CD4-positive, alpha-beta T cell treated with Interleukin-12 subunit alpha and Interleukin-12 subunit beta, for 1 hour (primary cell): ENCODE measurements at regions not wholly inside any gene's neighbourhood (a gene's known extent, or its start where the extent isn't known, plus 50 kb on each side); places are given as distances from the start of the nearest gene placed in this dataset.
"Not testable (repeated sequence)": the region's sequence is repeated elsewhere in the genome, so short reads cannot be mapped to it uniquely, and the experiment has no call there.

Source experiments
- DNase-seq: peaks from one replicate; pipeline ENCODE4 v3.0.0-alpha.2; 2020

- no peak for DNase-seq
Measured at GRCh38 chr5:15009420-15009819, 137.8 kb upstream of the ANKH start.

DNA sequence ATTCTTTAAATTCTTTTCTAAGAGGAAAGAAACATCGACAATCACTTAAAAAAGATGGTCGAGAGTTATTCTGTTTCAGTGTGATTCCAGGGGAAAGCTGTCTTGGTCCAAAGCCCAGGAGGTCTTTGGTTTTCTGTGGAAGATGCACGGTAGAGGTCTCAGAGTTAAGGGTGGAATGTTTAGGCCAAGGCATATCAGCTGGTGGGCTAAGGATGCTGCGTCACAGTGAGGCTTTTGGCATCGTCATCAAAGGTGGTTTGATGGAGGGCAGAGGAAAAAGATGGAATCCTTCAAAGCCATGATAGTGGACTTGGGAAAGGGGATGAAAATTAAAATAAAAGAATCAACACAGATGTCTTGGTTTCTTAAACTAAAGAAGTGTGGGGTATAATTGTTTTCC lies 137.3 kb upstream of the ANKH start:
- DNase-seq: no peak

- no peak for DNase-seq
Measured at GRCh38 chr5:15008476-15008875, 136.9 kb upstream of the ANKH start.

- DNase-seq: no peak
Measured at GRCh38 chr5:15007646-15008045, 136.1 kb upstream of the ANKH start.

GRCh38 chr5:15004506-15004905 lies 132.9 kb upstream of the ANKH start:
- DNase-seq: no peak

DNA sequence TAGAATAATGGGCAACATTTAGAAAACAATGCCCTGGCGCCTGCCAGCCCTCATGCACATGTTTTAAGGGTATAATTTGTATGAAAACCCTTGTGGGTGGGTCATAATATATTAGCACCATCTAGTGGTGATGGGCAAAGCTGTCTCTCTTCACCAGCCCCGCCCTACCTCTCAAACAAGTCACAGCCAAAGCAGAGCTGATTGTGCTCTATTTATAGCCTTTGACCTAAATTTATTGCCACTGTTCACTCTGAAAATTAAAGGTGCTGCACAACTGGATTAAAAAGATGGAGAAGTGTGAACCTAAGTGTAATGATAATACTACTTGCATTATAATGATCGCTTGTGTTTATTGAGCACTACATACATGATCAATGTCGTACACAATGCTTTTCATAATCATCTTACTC lies 131.9 kb upstream of the ANKH start:
- peak; percentile 75 for DNase-seq

- DNase-seq: no peak
Measured at GRCh38 chr5:15002791-15003190, 131.2 kb upstream of the ANKH start.

GRCh38 chr5:15002173-15002572 lies 130.6 kb upstream of the ANKH start:
- DNase-seq: no peak

- no peak for DNase-seq
Measured at GRCh38 chr5:15001517-15001916, 129.9 kb upstream of the ANKH start.

DNA sequence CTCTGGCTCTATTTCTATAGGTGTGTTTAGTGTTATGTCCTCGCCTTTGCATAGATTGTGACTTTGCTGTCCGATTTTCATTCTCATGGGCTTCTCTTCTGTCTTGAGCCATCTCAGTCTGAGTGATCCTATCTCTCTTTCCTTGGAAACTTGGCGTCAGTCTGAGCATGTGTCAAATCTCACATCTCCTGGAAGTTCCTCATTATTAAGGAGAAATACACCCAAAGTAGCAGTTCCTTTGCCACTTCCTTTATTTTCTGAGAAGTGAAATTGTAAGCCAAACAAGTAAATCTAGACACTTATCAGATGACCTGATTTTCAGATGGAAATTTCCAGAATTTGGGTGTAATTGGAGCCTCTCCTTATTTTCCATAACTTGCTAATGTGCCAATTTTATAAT lies 126.9 kb upstream of the ANKH start:
- DNase-seq: no peak

GRCh38 chr5:14996997-14997396 lies 125.4 kb upstream of the ANKH start:
- peak; percentile 28 for DNase-seq

DNA sequence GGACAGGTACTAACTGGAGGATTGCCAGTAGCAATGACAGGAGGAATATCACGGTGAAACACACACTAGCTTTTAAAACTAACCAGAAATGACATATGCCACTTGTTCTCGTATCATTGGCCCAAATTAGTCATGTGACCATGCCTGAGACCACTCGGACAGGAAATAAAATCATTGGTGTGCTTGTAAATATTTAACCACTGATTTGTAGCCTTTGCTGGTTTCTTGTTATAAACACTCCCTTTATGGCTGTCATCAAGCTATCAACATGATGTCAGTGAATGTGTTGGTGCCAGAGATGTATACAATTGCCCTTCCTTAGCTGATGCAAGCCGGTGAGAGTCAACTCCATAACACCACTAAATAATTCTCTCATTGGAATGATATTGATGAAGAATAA lies 123.7 kb upstream of the ANKH start:
- no peak for DNase-seq

DNA sequence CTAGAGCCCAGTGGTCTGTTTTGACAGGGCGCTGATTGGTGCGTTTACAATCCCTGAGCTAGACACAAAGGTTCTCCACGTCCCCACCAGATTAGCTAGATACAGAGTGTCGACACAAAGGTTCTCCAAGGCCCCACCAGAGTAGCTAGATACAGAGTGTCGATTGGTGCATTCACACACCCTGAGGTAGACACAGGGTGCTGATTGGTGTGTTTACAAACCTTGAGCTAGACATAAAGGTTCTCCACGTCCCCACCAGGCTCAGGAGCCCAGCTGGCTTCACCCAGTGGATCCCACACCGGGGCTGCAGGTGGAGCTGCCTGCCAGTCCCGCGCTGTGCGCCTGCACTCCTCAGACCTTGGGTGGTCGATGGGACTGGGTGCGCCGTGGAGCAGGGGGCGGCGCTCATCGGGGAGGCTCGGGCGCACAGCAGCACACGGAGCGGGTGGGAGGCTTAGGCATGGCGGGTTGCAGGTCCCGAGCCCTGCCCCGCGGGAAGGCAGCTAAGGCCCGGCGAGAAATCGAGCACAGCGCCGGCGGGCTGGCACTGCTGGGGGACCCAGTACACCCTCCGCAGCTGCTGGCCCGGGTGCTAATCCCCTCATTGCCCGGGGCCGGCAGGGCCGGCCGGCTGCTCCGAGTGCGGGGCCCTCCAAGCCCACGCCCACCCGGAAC lies 122.0 kb upstream of the ANKH start:
- DNase-seq: not testable (repeated sequence)

DNA sequence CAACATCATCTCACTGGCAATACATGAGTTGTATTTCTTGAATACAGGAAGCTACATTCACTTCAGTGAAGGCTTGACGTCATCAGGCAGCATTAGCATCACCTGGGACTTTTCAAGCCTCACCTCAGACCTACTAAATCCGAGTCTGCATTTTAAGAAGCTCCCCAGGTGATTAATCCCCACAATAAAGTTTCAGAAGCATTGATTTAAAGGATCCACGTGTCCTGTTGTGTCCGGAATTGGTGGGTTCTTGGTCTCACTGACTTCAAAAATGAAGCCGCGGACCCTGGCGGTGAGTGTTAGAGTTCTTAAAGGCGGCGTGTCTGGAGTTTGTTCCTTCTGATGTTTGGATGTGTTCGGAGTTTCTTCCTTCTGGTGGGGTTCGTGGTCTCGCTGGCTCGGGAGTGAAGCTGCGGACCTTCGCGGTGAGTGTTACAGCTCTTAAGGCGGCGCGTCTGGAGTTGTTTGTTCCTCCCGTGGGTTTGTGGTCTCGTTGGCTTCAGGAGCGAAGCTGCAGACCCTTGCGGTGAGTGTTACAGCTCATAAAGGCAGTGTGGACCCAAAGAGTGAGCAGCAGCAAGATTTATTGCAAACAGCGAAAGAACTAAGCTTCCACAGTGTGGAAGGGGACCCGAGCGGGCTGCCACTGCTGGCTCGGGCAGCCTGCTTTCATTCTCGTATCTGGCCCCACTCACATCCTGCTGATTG lies 121.3 kb upstream of the ANKH start:
- DNase-seq: peak; percentile 80

DNA sequence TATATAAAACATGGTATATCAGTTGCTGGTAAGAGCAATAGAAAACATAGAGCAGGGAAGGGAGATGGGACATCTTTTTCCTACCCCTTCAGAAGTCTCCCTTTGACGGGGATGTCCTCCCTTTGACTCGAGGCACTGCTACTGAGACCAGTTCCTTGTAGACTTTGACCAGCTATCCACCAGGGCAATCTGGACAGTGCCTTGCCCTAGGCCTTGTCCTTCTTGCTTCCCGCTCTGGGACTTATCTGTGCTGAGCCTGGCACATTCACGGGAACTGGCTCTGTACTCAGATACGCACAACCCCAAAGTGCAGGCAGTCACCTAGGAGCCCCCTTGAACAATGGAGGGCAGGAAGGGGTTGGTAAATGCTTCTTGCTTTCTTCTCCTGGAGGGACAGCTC lies 116.6 kb upstream of the ANKH start:
- DNase-seq: no peak

- DNase-seq: no peak
Measured at GRCh38 chr5:14986413-14986812, 114.8 kb upstream of the ANKH start.

- DNase-seq: peak; percentile 33
Measured at GRCh38 chr5:14983666-14984441, 112.3 kb upstream of the ANKH start.

- DNase-seq: no peak
Measured at GRCh38 chr5:14980698-14981097, 109.1 kb upstream of the ANKH start.

GRCh38 chr5:14977058-14977685 lies 105.6 kb upstream of the ANKH start:
- DNase-seq: no peak

DNA sequence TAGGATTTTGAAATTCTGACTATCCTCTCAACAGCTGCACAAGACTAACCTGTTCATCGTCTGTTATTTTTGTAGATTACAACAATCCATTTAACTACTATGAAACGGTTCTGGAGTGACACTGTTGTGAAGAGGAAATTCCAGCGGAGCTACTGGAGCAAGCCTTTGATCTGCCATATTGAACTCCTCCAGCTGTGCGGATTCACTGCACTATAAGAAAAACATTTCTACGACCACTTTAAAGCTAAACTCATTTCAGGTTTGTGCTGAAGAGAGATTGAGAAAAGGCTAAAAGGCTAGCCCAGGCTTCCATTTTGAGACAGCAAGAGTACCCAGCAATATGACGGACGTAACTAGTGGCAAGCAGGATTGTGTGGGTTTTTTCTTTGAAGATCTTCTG lies 104.9 kb upstream of the ANKH start:
- DNase-seq: no peak

DNA sequence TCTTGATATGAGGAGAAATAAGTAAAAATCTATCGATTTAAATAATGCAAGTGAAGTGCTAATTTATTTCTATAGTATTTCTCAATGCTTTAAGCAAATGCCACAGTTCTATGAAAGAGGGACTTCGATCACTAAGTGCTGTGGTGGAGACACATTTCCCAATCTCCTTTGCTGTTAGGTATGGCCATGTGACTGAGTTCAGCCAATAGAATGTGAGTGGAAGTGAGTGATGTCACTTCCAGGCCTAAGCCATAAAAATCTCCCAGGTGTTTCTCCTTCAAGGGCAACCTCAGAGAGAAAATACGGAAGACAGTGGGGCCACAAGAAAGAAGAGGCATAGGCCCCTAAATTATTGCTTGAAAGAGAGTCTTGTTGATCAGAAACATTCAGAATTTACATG lies 100.3 kb upstream of the ANKH start:
- DNase-seq: no peak

- DNase-seq: no peak
Measured at GRCh38 chr5:14968796-14969195, 97.2 kb upstream of the ANKH start.

- no peak for DNase-seq
Measured at GRCh38 chr5:14967166-14967565, 95.6 kb upstream of the ANKH start.

DNA sequence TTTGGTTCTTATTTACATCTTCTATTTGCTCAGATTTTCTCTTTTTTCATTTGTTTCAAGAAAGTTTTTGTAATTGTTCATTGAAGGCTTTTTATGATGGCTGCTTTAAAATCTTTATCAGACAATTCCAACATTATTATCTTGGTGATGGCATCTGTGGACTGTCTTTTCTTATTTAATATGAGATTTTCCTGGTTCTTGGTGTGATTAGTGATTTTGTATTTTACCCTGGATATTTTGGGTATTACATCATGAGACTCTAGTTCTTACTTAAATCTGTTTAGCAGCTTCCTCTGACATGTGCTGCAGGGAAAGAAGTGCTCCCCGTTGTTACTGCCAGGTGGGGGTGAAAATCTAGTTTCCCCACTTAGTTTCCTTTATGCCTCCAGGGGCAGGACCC lies 94.2 kb upstream of the ANKH start:
- DNase-seq: no peak
